ENCODE measurements at regions not wholly inside any gene's neighbourhood (a gene's known extent, or its start where the extent isn't known, plus 50 kb on each side); places are given as distances from the start of the nearest gene placed in this dataset.

DNA sequence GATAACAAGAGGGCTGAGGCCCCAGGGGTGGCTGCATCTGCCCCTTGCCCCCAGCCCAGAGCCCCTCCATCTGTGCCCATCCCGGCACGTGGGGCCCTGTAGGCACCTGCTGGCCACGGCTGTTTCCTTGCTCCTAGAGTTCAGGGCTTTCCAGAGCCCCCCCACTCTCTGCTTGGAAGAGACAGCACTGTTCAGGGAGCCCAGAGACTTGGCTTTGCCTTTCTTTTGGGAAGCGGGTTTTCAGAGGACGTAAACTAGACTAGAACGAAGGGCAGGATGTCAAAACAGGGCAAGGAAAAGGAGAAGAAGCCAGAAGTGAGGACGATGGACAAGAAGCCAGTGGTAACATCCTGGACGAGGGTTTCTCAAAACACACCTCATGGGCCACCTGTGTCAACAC is 163.3 kb upstream of the LHX5 start:
- H3K27me3 Mint-ChIP-seq (ENCODE audit: low read depth) = peaks cover 18% of the 10 kb centered on the region
- H3K27ac Mint-ChIP-seq = no peak overlapping the region
- DNase-seq (no peak), ATAC-seq (replicated peaks in 1 of 2) (no peak)
- peaks cover 0 to 3% of the 10 kb centered on the region in 2 donors for H3K36me3 Mint-ChIP-seq (ENCODE audit: insufficient read depth in 2 of 2)
- no peaks in the 10 kb centered on the region for H3K4me1 Mint-ChIP-seq (ENCODE audit: low read depth)
- H3K4me3 Mint-ChIP-seq = no peak overlapping the region
- H3K9me3 Mint-ChIP-seq = peaks cover 0 to 1% of the 10 kb centered on the region in 2 donors

DNA sequence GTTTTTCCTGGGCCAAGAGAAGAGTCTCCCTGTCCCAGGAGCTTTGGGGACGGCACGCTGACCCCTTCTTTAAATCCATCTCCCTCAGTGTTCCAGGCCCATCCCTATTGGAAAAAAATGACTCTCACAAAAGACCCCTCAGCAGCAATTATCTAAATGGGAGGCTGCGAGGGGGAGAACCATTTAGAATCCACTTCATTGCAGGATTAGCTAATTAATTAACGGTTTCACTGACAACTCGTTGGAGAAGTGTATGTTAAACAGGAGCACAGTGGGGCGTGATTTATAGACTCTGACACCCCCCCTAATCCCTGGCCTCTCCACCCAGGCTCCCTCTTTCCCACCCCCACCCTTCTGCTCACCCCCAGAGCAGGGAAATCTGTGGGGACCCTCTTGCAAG is 162.8 kb upstream of the LHX5 start:
- ATAC-seq (replicated peaks in 1 of 2) (no peak), DNase-seq (no peak)
- Mint-ChIP-seq H3K4me3 (no peak overlapping the region), H3K27ac (no peak overlapping the region), H3K36me3 (ENCODE audit: insufficient read depth in 2 of 2) (peaks cover 0 to 3% of the 10 kb centered on the region in 2 donors), H3K9me3 (peaks cover 0 to 1% of the 10 kb centered on the region in 2 donors), H3K4me1 (ENCODE audit: low read depth) (no peaks in the 10 kb centered on the region), H3K27me3 (ENCODE audit: low read depth) (peaks cover 13% of the 10 kb centered on the region)

DNA sequence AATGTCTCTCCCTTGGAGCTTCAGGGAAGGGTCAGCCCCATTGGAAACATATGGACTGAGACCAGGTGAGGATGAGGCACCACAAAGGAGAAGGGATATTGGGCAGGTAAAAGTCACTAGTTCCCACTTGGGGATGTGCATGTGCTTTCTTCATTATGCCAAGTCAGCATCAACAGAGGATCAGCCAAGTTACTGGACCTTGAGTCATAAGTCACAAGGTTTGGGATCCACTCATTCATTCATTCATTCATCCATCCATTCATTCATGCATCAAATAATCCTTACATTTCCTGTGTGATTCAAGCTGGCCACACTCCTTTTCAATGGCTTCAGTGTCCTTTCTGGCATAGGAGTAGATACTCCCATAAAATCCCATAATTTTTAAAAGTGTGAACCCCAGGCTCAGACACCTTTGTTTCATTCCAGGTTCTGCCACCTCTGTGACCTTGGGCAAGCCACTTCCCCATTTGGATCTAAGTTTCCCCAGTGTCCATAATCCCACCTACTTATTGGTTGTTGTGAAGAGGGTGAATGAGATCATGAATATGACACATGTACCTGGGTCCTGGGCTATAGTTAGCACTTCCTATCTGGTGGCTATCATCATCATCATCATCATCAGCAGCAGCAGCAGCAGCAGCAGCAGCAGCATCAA is 162.1 kb upstream of the LHX5 start:
- H3K4me1 Mint-ChIP-seq (ENCODE audit: low read depth) = no peaks in the 10 kb centered on the region

DNA sequence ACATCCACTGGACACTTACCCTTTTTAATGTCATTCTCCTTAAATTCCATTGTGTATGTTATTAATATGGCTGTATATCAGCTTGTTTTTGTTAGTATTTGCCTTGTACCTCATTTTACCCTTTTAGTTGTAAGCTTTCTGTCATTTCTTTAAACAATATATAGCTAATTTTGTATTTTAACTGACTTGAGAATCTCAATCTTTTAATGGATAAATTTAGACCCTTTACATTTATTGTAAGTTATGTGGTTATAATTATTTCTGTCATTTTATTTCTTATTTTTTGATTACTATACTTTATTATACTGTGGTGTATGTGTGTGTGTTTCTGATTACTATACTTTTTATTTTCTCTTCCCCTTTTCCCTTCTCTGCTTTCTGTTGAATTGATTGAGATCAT is 159.0 kb upstream of the LHX5 start:
- peaks cover 4 to 5% of the 10 kb centered on the region in 2 donors for H3K9me3 Mint-ChIP-seq
- H3K27ac Mint-ChIP-seq = no peak overlapping the region
- ATAC-seq (replicated peaks in 1 of 2) (no peak), DNase-seq (no peak)
- no peaks in the 10 kb centered on the region for H3K27me3 Mint-ChIP-seq (ENCODE audit: low read depth)
- no peaks in the 10 kb centered on the region for H3K4me1 Mint-ChIP-seq (ENCODE audit: low read depth)
- no peak overlapping the region for H3K4me3 Mint-ChIP-seq
- H3K36me3 Mint-ChIP-seq (ENCODE audit: insufficient read depth in 2 of 2) = peaks cover 0 to 3% of the 10 kb centered on the region in 2 donors

More for the DNA sequence above, 162.1 kb upstream of the LHX5 start:
- DNase-seq (no peak), ATAC-seq (replicated peaks in 1 of 2) (no peak)
- Mint-ChIP-seq H3K4me3 (no peak overlapping the region), H3K9me3 (peaks cover 0 to 3% of the 10 kb centered on the region in 2 donors), H3K27ac (no peak overlapping the region), H3K27me3 (ENCODE audit: low read depth) (peaks cover 6% of the 10 kb centered on the region), H3K36me3 (ENCODE audit: insufficient read depth in 2 of 2) (peaks cover 0 to 3% of the 10 kb centered on the region in 2 donors)

DNA sequence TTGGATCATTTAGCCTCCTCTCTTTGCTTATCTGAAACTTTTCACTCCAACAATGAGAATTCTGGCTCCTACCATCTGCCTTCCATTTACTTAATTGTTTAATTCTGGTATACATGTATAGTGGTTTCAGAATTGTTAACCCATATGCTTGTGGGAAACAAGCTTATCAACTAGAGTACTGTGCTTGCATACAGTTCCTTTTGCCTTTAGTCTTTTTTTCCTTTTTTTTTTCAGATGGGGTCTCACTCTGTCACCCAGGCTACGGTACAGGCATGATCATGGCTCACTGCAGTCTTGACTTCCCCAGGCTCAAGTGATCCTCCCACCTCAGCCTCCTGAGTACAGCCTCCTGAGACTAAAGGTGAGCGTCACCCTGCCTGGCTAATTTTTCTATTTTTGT is 153.8 kb upstream of the LHX5 start:
- Mint-ChIP-seq H3K4me3 (no peak overlapping the region), H3K9me3 (peaks cover 4 to 6% of the 10 kb centered on the region in 2 donors), H3K27ac (no peak overlapping the region), H3K36me3 (ENCODE audit: insufficient read depth in 2 of 2) (peaks cover 0 to 2% of the 10 kb centered on the region in 2 donors), H3K4me1 (ENCODE audit: low read depth) (no peaks in the 10 kb centered on the region), H3K27me3 (ENCODE audit: low read depth) (peaks cover 7% of the 10 kb centered on the region)
- DNase-seq (no peak), ATAC-seq (replicated peaks in 1 of 2) (no peak)

DNA sequence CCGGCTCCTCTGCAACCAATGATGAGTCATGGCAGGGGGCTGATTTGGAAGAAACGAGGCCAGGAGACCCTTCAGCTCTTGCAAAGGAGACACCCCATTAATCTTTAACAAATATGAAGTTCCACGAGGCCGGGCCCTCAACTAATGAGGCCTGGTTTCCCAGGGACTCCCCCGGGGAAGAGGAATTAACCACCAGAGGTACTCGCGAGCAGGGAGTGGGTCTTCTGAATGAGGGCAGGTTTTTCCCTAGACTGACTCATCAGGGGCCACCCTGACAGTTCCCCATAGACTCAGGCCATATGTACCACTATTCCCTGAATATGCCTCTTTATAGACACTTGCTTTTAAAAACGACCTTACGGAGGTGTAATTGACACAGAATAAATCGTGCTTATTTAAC is 150.7 kb upstream of the LHX5 start:
- H3K4me3 Mint-ChIP-seq = no peak overlapping the region
- peaks cover 0 to 2% of the 10 kb centered on the region in 2 donors for H3K36me3 Mint-ChIP-seq (ENCODE audit: insufficient read depth in 2 of 2)
- ATAC-seq (replicated peaks in 1 of 2) (no peak), DNase-seq (no peak)
- no peak overlapping the region for H3K27ac Mint-ChIP-seq
- H3K4me1 Mint-ChIP-seq (ENCODE audit: low read depth) = no peaks in the 10 kb centered on the region
- peaks cover 2 to 6% of the 10 kb centered on the region in 2 donors for H3K9me3 Mint-ChIP-seq
- peaks cover 9% of the 10 kb centered on the region for H3K27me3 Mint-ChIP-seq (ENCODE audit: low read depth)

DNA sequence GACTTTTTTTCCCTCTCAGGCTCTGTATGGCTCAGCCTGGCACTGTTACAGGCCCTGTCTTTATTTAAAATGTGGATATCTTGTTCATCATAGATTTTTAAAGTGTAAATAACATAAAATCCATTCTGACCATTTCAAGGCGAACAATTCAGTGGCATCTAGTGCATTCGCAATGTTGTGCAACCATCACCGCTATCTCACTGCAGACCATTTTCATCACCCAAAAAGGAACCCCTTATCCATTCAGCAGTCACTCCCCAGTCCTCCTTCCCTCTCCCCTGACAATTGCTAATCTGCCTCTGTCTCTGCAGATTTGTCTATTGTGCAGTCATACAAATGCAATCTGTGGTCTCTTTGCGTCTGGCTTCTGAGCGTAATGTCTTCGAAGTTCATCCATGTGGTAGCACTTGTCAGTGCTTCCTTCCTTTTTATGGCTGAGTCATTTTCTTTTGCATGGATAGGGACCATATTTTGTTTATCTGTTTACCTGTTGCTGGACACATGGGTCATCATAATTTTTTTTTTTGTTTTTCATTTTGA is 148.8 kb upstream of the LHX5 start:
- peaks cover 0 to 2% of the 10 kb centered on the region in 2 donors for H3K36me3 Mint-ChIP-seq (ENCODE audit: insufficient read depth in 2 of 2)
- no peaks in the 10 kb centered on the region for H3K4me1 Mint-ChIP-seq (ENCODE audit: low read depth)
- H3K9me3 Mint-ChIP-seq = peaks cover 0 to 2% of the 10 kb centered on the region in 2 donors
- H3K4me3 Mint-ChIP-seq = no peak overlapping the region
- no peak for ATAC-seq (replicated peaks in 1 of 2)
- DNase-seq = no peak
- peaks cover 9% of the 10 kb centered on the region for H3K27me3 Mint-ChIP-seq (ENCODE audit: low read depth)
- no peak overlapping the region for H3K27ac Mint-ChIP-seq

DNA sequence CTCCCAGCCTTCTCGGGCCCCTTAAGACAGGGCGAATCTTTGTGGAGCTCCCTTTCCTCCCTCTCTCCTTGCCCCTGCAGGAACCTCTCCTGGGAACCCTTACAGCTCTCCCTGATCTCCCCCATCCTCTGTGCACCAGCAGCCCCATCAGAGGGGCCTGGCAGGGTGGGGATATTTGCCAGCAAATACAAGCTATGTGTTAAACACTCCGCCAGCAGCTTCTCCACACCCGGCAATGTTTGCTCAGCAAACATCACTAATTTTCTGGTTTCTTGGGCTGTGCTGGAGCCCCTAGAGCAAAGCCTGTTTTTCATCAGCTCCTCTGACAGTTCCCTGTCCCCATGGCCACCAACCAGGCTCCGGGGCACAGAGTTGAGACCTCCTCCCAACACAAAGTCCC is 147.5 kb upstream of the LHX5 start:
- DNase-seq = no peak
- Mint-ChIP-seq H3K27me3 (ENCODE audit: low read depth) (peaks cover 15% of the 10 kb centered on the region), H3K36me3 (ENCODE audit: insufficient read depth in 2 of 2) (no peaks in the 10 kb centered on the region), H3K27ac (no peak overlapping the region), H3K9me3 (no peaks in the 10 kb centered on the region), H3K4me1 (ENCODE audit: low read depth) (no peaks in the 10 kb centered on the region), H3K4me3 (no peak overlapping the region)
- ATAC-seq (replicated peaks in 1 of 2) = no peak

DNA sequence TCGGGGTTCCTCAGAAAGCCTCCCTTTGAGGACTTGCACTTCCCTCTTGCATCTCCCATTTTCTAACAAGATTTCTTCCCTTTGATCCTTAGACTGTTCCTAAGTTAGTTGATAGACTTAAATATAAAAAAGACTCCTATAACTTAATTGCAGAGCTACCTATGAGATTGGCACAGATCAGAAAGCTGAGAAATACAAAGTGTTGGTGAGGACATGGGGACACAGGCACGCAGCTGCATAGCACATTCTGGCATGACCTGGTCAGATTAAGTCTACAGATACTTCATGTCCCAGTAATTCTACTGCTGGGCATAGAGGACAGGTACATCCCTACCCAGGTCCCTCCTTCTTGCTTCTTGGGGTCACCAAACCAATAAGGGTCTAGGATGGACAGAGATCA is 141.7 kb upstream of the LHX5 start:
- Mint-ChIP-seq H3K27me3 (ENCODE audit: low read depth) (peaks cover 51% of the 10 kb centered on the region), H3K9me3 (no peaks in the 10 kb centered on the region), H3K27ac (no peak overlapping the region), H3K4me3 (no peak overlapping the region), H3K4me1 (ENCODE audit: low read depth) (no peaks in the 10 kb centered on the region), H3K36me3 (ENCODE audit: insufficient read depth in 2 of 2) (peaks cover 0 to 2% of the 10 kb centered on the region in 2 donors)
- no peak for DNase-seq
- no peak for ATAC-seq (replicated peaks in 1 of 2)

DNA sequence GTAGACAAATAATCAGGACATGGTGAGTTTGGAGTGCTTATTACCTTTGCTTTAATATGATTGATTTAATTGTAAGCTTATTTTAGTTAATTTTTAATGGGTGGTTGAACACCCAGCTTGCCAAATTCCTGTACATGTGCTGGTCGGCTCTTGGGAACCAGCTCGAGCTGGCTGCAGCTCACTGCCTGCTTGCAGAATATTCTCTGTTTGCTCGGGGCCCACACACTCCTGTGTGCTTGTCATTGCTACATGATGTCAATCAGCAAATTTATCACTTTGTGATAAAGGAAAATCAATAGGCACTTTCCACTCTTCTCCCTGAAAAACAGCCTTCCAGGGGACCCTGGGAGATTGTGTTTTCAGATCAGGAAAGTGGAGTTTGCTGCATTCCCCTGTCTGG is 141.1 kb upstream of the LHX5 start:
- no peaks in the 10 kb centered on the region for H3K4me1 Mint-ChIP-seq (ENCODE audit: low read depth)
- DNase-seq (no peak), ATAC-seq (replicated peaks in 1 of 2) (no peak)
- H3K27ac Mint-ChIP-seq = no peak overlapping the region
- H3K27me3 Mint-ChIP-seq (ENCODE audit: low read depth) = peaks cover 57% of the 10 kb centered on the region
- peaks cover 0 to 3% of the 10 kb centered on the region in 2 donors for H3K9me3 Mint-ChIP-seq
- H3K36me3 Mint-ChIP-seq (ENCODE audit: insufficient read depth in 2 of 2) = peaks cover 0 to 2% of the 10 kb centered on the region in 2 donors
- no peak overlapping the region for H3K4me3 Mint-ChIP-seq

DNA sequence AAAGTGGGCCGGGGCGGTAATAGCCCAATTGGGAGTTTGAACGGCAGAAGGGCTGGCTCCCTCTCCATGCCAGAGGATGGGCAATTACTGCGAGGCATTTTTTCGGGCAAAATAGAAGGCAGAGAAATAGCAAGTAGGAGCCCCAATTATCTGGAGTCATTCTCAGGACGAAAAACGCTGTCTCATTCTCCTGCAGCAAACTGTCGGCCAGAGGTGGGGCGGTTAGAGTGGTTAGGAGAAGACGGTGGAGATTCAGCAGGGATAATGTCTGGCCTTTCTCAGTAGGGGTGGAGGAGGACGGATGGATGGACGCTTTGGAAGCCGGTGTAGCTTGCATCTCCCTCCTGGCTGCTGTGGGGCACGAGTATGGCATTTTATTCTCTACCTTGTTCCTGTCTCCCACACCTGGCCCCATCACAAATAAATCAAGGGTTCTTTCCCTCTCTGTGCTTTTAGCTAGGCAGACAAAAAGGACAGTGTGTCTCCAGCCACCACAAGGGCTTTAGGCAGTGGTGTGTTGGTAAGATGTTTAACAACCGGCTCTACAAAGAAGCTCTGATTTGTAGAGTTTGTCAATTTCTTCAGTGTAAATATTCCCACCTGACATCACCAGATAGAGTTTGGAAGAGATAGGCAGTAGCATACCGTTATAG is 140.5 kb upstream of the LHX5 start:
- H3K4me3 Mint-ChIP-seq = no peak overlapping the region
- peaks cover 0 to 2% of the 10 kb centered on the region in 2 donors for H3K36me3 Mint-ChIP-seq (ENCODE audit: insufficient read depth in 2 of 2)
- H3K27me3 Mint-ChIP-seq (ENCODE audit: low read depth) = peaks cover 57% of the 10 kb centered on the region
- DNase-seq = no peak
- H3K4me1 Mint-ChIP-seq (ENCODE audit: low read depth) = no peaks in the 10 kb centered on the region
- peaks cover 0 to 3% of the 10 kb centered on the region in 2 donors for H3K9me3 Mint-ChIP-seq
- ATAC-seq (replicated peaks in 1 of 2) = no peak
- H3K27ac Mint-ChIP-seq = no peak overlapping the region

DNA sequence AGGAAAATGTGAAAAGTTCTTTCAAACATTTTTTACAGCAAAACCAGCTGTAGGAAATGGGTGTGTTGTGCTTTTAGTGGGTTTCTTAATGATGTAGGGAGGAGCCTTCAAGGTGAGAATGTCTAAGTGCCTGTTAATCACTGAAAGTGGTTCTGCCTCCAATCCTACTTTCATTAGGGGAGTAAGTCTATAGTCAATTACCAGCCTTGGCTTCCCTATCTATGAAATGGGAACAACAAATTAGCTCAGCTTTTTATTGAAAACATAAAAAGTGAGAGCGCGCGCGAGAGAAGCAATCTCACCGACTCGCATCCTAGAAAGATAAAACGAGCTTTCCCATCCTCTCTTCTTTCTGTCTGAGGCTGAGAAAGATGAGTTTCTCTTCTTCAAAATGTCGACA is 140.0 kb upstream of the LHX5 start:
- Mint-ChIP-seq H3K9me3 (peaks cover 0 to 3% of the 10 kb centered on the region in 2 donors), H3K36me3 (ENCODE audit: insufficient read depth in 2 of 2) (peaks cover 0 to 2% of the 10 kb centered on the region in 2 donors), H3K27me3 (ENCODE audit: low read depth) (peaks cover 57% of the 10 kb centered on the region), H3K27ac (no peak overlapping the region), H3K4me1 (ENCODE audit: low read depth) (no peaks in the 10 kb centered on the region), H3K4me3 (no peak overlapping the region)
- no peak for DNase-seq
- no peak for ATAC-seq (replicated peaks in 1 of 2)

DNA sequence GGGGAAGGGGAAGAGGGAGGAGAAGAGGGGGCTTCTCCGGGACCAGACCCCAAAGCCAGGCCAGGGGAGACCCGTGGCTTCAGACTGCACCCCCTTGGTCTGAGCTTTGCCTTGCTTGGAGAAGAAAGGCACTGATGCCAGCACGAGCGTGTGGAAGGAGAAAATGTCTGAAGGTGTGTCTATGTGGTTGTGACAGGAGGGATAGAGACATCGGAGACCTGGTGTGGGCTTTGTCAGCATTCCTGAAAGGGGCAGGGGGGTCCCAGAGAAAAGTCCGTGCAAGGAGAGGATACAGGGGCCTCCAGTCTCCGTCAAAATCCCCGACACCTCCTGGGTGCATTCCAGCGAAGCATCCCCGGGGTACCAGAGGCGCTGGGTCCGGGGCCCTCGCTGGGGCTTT is 139.0 kb upstream of the LHX5 start:
- ATAC-seq (replicated peaks in 1 of 2) = no peak
- H3K4me1 Mint-ChIP-seq (ENCODE audit: low read depth) = no peaks in the 10 kb centered on the region
- H3K9me3 Mint-ChIP-seq = peaks cover 0 to 3% of the 10 kb centered on the region in 2 donors
- no peak for DNase-seq
- peaks cover 57% of the 10 kb centered on the region for H3K27me3 Mint-ChIP-seq (ENCODE audit: low read depth)
- H3K27ac Mint-ChIP-seq = no peak overlapping the region
- H3K36me3 Mint-ChIP-seq (ENCODE audit: insufficient read depth in 2 of 2) = peaks cover 0 to 2% of the 10 kb centered on the region in 2 donors
- no peak overlapping the region for H3K4me3 Mint-ChIP-seq
